ENCODE measurements at regions not wholly inside any gene's neighbourhood (a gene's known extent, or its start where the extent isn't known, plus 50 kb on each side); places are given as distances from the start of the nearest gene placed in this dataset.

DNA sequence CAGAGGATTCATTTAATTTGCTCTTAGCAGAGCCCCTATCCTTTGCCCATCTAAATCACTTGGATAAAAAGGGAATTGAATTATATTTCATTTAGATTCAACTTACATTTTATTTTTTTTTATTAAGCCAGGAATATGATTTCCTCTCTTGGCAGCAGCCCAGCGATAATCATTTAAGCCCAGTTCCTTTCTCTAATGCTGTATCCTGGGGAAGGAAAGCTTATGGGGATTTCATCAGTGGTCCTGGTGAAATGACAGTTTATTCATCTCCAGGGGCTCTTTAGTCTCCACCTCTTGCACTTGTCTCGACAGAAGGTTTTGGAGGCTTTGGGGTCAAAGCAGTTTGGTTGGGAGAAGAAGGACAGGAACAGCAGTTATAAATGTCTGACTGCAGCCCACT, 50.4 kb upstream of the LRRC8D start:
- no peak for DNase-seq
- in situ Hi-C loops (cut with MboI; ENCODE audit: low pct_unique_long_range_greater_than_20kb, low sequenced_read_pairs), result loop anchor here (25.0 kb wide), 1 partner anchor 258 kb away; the partner anchor contains the start of gene LRRC8B

All from KBM-7 (cell line).